Calu3 (cell line): ENCODE measurements at regions not wholly inside any gene's neighbourhood (a gene's known extent, or its start where the extent isn't known, plus 50 kb on each side); places are given as distances from the start of the nearest gene placed in this dataset.

Source experiments
- BruUV-seq: library from RNA; stranded (reverse); fragments of 400-500 nt; replicated peaks from 2 replicates; lab custom pipeline; 2021; lab: Mats Ljungman, UMichigan
- CTCF ChIA-PET: fragments of 300-600 bp; sonication (Branson Sonifier 250); formaldehyde crosslinking; loops from one replicate; lab custom pipeline; 2022; ENCODE audit warnings: antibody characterized with exemption; lab: Charles Lee
- DNase-seq: peaks from one replicate; pipeline ENCODE4 v3.0.0; 2022
- H3K27ac Mint-ChIP-seq: one replicate; pipeline ENCODE4 v1.8.0; 2022; ENCODE audit warnings: mixed read lengths; ENCODE audit not compliant: unreplicated experiment
- H3K27me3 Mint-ChIP-seq: one replicate; pipeline ENCODE4 v1.8.0; 2022; ENCODE audit warnings: mixed read lengths; ENCODE audit not compliant: unreplicated experiment
- H3K36me3 Mint-ChIP-seq: one replicate; pipeline ENCODE4 v1.8.0; 2022; ENCODE audit warnings: mild to moderate bottlenecking, moderate library complexity, mixed read lengths; ENCODE audit not compliant: insufficient read depth, unreplicated experiment
- H3K4me1 Mint-ChIP-seq: one replicate; pipeline ENCODE4 v1.8.0; 2022; ENCODE audit warnings: mild to moderate bottlenecking, low read depth, mixed read lengths; ENCODE audit not compliant: unreplicated experiment
- H3K4me3 Mint-ChIP-seq: one replicate; pipeline ENCODE4 v1.8.0; 2022; ENCODE audit warnings: mild to moderate bottlenecking, low read depth, moderate library complexity, mixed read lengths; ENCODE audit not compliant: unreplicated experiment
- H3K9me3 Mint-ChIP-seq: one replicate; pipeline ENCODE4 v1.8.0; 2022; ENCODE audit warnings: low read depth, mixed read lengths; ENCODE audit not compliant: unreplicated experiment
- intact Hi-C: fragments of 100-400 bp; cut with micrococcal nuclease; formaldehyde crosslinking; loops from one replicate; pipeline ENCODE4 v1.10.0; 2022; ENCODE audit not compliant: unreplicated experiment
- TF ChIP-seq, protein P1 (sequence below): fragments of 200-600 bp; IDR thresholded peaks from one replicate; pipeline ENCODE4 v1.8.0; 2022; ENCODE audit warnings: antibody characterized with exemption; ENCODE audit not compliant: unreplicated experiment

DNA sequence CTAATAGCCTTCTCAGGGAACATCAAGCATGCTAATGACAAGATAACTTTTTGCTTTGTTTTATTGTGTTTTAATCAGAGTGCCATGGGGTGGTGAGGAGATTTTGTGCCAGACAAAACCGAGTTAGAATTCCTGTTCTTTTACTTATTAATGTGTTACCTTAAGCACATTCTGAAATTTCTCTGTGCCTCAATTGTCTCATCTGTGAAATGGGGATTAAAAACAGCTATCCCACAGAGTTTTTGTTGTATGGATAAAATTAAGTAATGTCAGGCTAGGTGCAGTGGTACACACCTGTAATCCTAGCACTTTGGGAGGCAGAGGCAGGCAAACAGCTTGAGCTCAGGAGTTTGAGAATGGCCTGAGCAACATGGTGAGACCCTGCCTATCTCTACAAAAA, 138.0 kb downstream of the PROX1 start:
- Mint-ChIP-seq H3K4me1 (peaks cover 12% of the 10 kb centered on the region), H3K9me3 (no peaks in the 10 kb centered on the region), H3K27me3 (peaks cover 3% of the 10 kb centered on the region), H3K27ac (no peak overlapping the region), H3K4me3 (no peak overlapping the region), H3K36me3 (no peaks in the 10 kb centered on the region)
- BruUV-seq: no TSS peak
- TF ChIP-seq, protein P1, sequence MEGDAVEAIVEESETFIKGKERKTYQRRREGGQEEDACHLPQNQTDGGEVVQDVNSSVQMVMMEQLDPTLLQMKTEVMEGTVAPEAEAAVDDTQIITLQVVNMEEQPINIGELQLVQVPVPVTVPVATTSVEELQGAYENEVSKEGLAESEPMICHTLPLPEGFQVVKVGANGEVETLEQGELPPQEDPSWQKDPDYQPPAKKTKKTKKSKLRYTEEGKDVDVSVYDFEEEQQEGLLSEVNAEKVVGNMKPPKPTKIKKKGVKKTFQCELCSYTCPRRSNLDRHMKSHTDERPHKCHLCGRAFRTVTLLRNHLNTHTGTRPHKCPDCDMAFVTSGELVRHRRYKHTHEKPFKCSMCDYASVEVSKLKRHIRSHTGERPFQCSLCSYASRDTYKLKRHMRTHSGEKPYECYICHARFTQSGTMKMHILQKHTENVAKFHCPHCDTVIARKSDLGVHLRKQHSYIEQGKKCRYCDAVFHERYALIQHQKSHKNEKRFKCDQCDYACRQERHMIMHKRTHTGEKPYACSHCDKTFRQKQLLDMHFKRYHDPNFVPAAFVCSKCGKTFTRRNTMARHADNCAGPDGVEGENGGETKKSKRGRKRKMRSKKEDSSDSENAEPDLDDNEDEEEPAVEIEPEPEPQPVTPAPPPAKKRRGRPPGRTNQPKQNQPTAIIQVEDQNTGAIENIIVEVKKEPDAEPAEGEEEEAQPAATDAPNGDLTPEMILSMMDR: no peak
- intact Hi-C loops: loop anchor here (10.0 kb wide), 2 partner anchors 301 to 471 kb away; no protein-coding TSS in a partner anchor
- DNase-seq: no peak
- CTCF ChIA-PET: interaction anchor here (0.7 kb wide), 2 partner anchors 16 to 1006 kb away, joined by 3 to 4 read pairs; no protein-coding TSS in a partner anchor

- Mint-ChIP-seq H3K27ac (no peak overlapping the region), H3K4me1 (peaks cover 12% of the 10 kb centered on the region), H3K27me3 (peaks cover 12% of the 10 kb centered on the region), H3K4me3 (no peak overlapping the region), H3K9me3 (no peaks in the 10 kb centered on the region), H3K36me3 (no peaks in the 10 kb centered on the region)
- CTCF ChIA-PET: interaction anchor here (0.7 to 0.9 kb wide), 2 partner anchors 1034 to 1184 kb away, joined by 3 read pairs; no protein-coding TSS in a partner anchor
- TF ChIP-seq, protein P1: no peak
- BruUV-seq: no TSS peak
- intact Hi-C loops: loop anchor here (10.0 kb wide), 2 partner anchors 302 to 472 kb away; no protein-coding TSS in a partner anchor
- DNase-seq: no peak
These were observed 138.9 kb downstream of the PROX1 start for GRCh38 chr1:214126697-214127146.

DNA sequence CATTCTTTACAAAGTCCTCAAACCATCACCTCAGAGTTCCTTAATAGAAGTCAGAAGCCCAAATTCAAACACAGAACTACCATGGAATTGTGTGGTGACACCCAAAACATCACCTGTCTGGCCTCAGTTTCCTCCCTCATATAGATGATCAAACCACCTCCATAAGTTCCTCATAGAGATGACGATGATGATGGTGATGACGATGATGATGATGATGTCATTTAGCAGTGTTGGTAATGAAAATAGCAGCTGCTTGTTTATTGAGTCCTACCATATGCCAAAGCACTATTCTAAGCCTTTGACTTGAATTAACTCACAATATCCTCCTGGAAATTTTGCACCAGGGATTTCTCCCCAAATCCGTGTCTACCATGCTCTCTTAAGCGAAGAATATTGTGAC, 139.9 kb downstream of the PROX1 start:
- CTCF ChIA-PET: no interaction called here
- peaks cover 22% of the 10 kb centered on the region for H3K27me3 Mint-ChIP-seq
- H3K36me3 Mint-ChIP-seq: no peaks in the 10 kb centered on the region
- DNase-seq: no peak
- no TSS peak for BruUV-seq
- peaks cover 11% of the 10 kb centered on the region for H3K4me1 Mint-ChIP-seq
- TF ChIP-seq, protein P1: no peak
- no peaks in the 10 kb centered on the region for H3K9me3 Mint-ChIP-seq
- no peak overlapping the region for H3K4me3 Mint-ChIP-seq
- H3K27ac Mint-ChIP-seq: no peak overlapping the region
- intact Hi-C loops: loop anchor here (10.0 kb wide), 2 partner anchors 303 to 473 kb away; no protein-coding TSS in a partner anchor

DNA sequence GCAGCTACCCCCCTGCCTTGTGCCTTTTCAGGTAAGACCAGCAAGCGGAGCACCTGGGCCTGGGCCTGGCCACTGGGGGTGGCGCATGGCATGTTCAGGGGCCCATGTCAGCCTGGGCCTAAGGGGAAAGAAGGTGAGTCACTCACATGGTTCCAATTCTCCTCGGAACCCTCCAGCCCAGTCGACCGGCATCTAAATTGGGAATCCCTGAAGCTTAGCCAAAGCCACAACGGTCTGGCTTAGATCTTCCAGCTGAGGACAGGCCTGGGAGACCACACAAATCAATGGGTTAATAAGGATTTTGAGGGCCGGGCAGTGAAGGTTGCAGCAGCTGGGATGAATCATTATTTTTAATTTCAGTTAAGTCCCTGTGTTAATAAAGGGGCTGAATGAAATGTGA, 145.1 kb upstream of the SMYD2 start:
- no TSS peak for BruUV-seq

More for the DNA sequence above, 145.1 kb upstream of the SMYD2 start:
- Mint-ChIP-seq H3K27ac (no peak overlapping the region), H3K4me3 (no peak overlapping the region), H3K36me3 (no peaks in the 10 kb centered on the region), H3K9me3 (no peaks in the 10 kb centered on the region), H3K4me1 (no peaks in the 10 kb centered on the region), H3K27me3 (peaks cover 44% of the 10 kb centered on the region)
- DNase-seq: no peak
- TF ChIP-seq, protein P1: no peak
- CTCF ChIA-PET: no interaction called here
- intact Hi-C loops: no loop called here
